GM21737 (cell line): ENCODE measurements at regions not wholly inside any gene's neighbourhood (a gene's known extent, or its start where the extent isn't known, plus 50 kb on each side); places are given as distances from the start of the nearest gene placed in this dataset.
"Not testable (repeated sequence)": the region's sequence is repeated elsewhere in the genome, so short reads cannot be mapped to it uniquely, and the experiment has no call there.

Source experiments
- ATAC-seq: cut with Tn5 transposase; IDR thresholded peaks from one replicate; pipeline ENCODE4 v1.9.1; 2021; ENCODE audit warnings: mild to moderate bottlenecking, moderate library complexity; ENCODE audit not compliant: unreplicated experiment

- ATAC-seq: no peak
These were observed 465.0 kb upstream of the KLF6 start for GRCh38 chr10:4249841-4250586.

- no peak for ATAC-seq
These were observed 462.4 kb upstream of the KLF6 start for GRCh38 chr10:4247379-4247778.

- ATAC-seq: no peak
These were observed 461.9 kb upstream of the KLF6 start for GRCh38 chr10:4246881-4247358.

- no peak for ATAC-seq
These were observed 458.6 kb upstream of the KLF6 start for GRCh38 chr10:4243651-4244050.

- no peak for ATAC-seq
These were observed 458.2 kb upstream of the KLF6 start for GRCh38 chr10:4243169-4243568.

- no peak for ATAC-seq
These were observed 457.6 kb upstream of the KLF6 start for GRCh38 chr10:4242561-4243035.

- no peak for ATAC-seq
These were observed 456.8 kb upstream of the KLF6 start for GRCh38 chr10:4241724-4242345.

- no peak for ATAC-seq
These were observed 455.7 kb upstream of the KLF6 start for GRCh38 chr10:4240608-4241197.

GRCh38 chr10:4239186-4239585, 454.2 kb upstream of the KLF6 start:
- ATAC-seq: no peak

- not testable (repeated sequence) for ATAC-seq
These were observed 451.9 kb upstream of the KLF6 start for GRCh38 chr10:4236905-4237304.

- ATAC-seq: no peak
These were observed 449.7 kb upstream of the KLF6 start for GRCh38 chr10:4234661-4235060.

GRCh38 chr10:4231439-4231838, 446.4 kb upstream of the KLF6 start:
- ATAC-seq: no peak

- ATAC-seq: no peak
These were observed 445.0 kb upstream of the KLF6 start for GRCh38 chr10:4230036-4230435.

- ATAC-seq: no peak
These were observed 444.1 kb upstream of the KLF6 start for GRCh38 chr10:4229106-4229505.

- ATAC-seq: no peak
These were observed 442.6 kb upstream of the KLF6 start for GRCh38 chr10:4227586-4227985.

- no peak for ATAC-seq
These were observed 442.0 kb upstream of the KLF6 start for GRCh38 chr10:4226941-4227540.

GRCh38 chr10:4224178-4224577, 439.2 kb upstream of the KLF6 start:
- ATAC-seq: no peak

GRCh38 chr10:4221310-4221709, 436.3 kb upstream of the KLF6 start:
- not testable (repeated sequence) for ATAC-seq

- no peak for ATAC-seq
These were observed 434.9 kb upstream of the KLF6 start for GRCh38 chr10:4219901-4220300.

GRCh38 chr10:4217653-4218052, 432.6 kb upstream of the KLF6 start:
- ATAC-seq: no peak

- no peak for ATAC-seq
These were observed 432.2 kb upstream of the KLF6 start for GRCh38 chr10:4217187-4217586.

- ATAC-seq: no peak
These were observed 431.7 kb upstream of the KLF6 start for GRCh38 chr10:4216726-4217125.
